Stomach (tissue), 4 donors: ENCODE measurements at regions not wholly inside any gene's neighbourhood (a gene's known extent, or its start where the extent isn't known, plus 50 kb on each side); places are given as distances from the start of the nearest gene placed in this dataset.

Source experiments
- CTCF ChIP-seq, 7 experiments: fragments of 450-650 bp in 4 of 7; fragments of 200-600 bp in 3 of 7; sonication (generic) in 3 of 7; IDR thresholded peaks; one replicate each; pipeline ENCODE4 v1.5.1; 2016 to 2019; ENCODE audit warnings: antibody characterized with exemption in 7 of 7, control low read depth in 2 of 7, mild to moderate bottlenecking in 1 of 7
- POLR2A ChIP-seq, 4 donors: fragments of 450-650 bp; IDR thresholded peaks; one replicate each; pipeline ENCODE4 v1.6.1; 2016; ENCODE audit warnings: antibody characterized with exemption in 4 of 4, control low read depth in 2 of 4, mild to moderate bottlenecking in 1 of 4, moderate library complexity in 1 of 4
- POLR2AphosphoS5 ChIP-seq, 3 donors: sonication (generic); formaldehyde crosslinking; IDR thresholded peaks; one replicate each; pipeline ENCODE4 v1.6.1; 2016; ENCODE audit warnings: antibody characterized with exemption in 3 of 3

- TF ChIP-seq POLR2A (IDR thresholded peaks at IDR 0.05) (no peak), CTCF (IDR thresholded peaks at IDR 0.05) (no peak), POLR2AphosphoS5 (IDR thresholded peaks at IDR 0.05) (no peak)
These were observed 99.8 kb downstream of the CDC42EP3 start for GRCh38 chr2:37571587-37572136.
